ENCODE measurements at regions not wholly inside any gene's neighbourhood (a gene's known extent, or its start where the extent isn't known, plus 50 kb on each side); places are given as distances from the start of the nearest gene placed in this dataset.
"Not testable (repeated sequence)": the region's sequence is repeated elsewhere in the genome, so short reads cannot be mapped to it uniquely, and the experiment has no call there.

GRCh38 chr13:43946281-43946680 lies 66.6 kb downstream of the LACC1 start:
- POLR2A ChIA-PET, result no interaction called here
- DNase-seq, result no peak
- no peak overlapping the region for H3K27ac Mint-ChIP-seq
- peaks cover 0 to 7% (median 0%) of the 10 kb centered on the region in 5 donors for H3K27me3 Mint-ChIP-seq
- no peak for ATAC-seq
- peaks cover 0 to 9% (median 0%) of the 10 kb centered on the region in 3 donors for H3K36me3 Mint-ChIP-seq
- H3K4me3 Mint-ChIP-seq, result no peak overlapping the region
- H3K9me3 Mint-ChIP-seq, result peaks cover 0 to 8% (median 2%) of the 10 kb centered on the region in 9 donors
- H3K4me1 Mint-ChIP-seq, result no peaks in the 10 kb centered on the region

GRCh38 chr13:43947897-43948458 lies 68.3 kb downstream of the LACC1 start:
- Mint-ChIP-seq H3K36me3 (peaks cover 0 to 9% (median 0%) of the 10 kb centered on the region in 3 donors), H3K4me3 (no peak overlapping the region), H3K4me1 (no peaks in the 10 kb centered on the region), H3K9me3 (peaks cover 0 to 8% (median 2%) of the 10 kb centered on the region in 9 donors), H3K27ac (no peak overlapping the region), H3K27me3 (peaks cover 0 to 7% (median 2%) of the 10 kb centered on the region in 5 donors)
- ATAC-seq, result no peak
- DNase-seq, result no peak
- POLR2A ChIA-PET, result no interaction called here

- Mint-ChIP-seq H3K4me1 (no peaks in the 10 kb centered on the region), H3K4me3 (no peak overlapping the region), H3K9me3 (peaks cover 0 to 4% (median 0%) of the 10 kb centered on the region in 9 donors), H3K36me3 (peaks cover 0 to 4% (median 0%) of the 10 kb centered on the region in 3 donors), H3K27me3 (peaks cover 0 to 13% (median 6%) of the 10 kb centered on the region in 5 donors), H3K27ac (no peak overlapping the region)
- DNase-seq, result no peak
- ATAC-seq, result no peak
- POLR2A ChIA-PET, result no interaction called here
Observed at GRCh38 chr13:43953370-43953769, 73.7 kb downstream of the LACC1 start.

GRCh38 chr13:43956975-43957374 lies 77.3 kb downstream of the LACC1 start:
- H3K27me3 Mint-ChIP-seq, result peaks cover 0 to 15% (median 9%) of the 10 kb centered on the region in 5 donors
- H3K36me3 Mint-ChIP-seq, H3K4me3 Mint-ChIP-seq, H3K4me1 Mint-ChIP-seq, POLR2A ChIA-PET, DNase-seq, ATAC-seq, H3K9me3 Mint-ChIP-seq, H3K27ac Mint-ChIP-seq: not testable (repeated sequence)

GRCh38 chr13:43959291-43959690 lies 79.6 kb downstream of the LACC1 start:
- DNase-seq (no peak), ATAC-seq (no peak)
- H3K27ac Mint-ChIP-seq, result no peak overlapping the region
- peaks cover 0 to 12% (median 8%) of the 10 kb centered on the region in 5 donors for H3K27me3 Mint-ChIP-seq
- H3K36me3 Mint-ChIP-seq, result no peaks in the 10 kb centered on the region
- H3K4me3 Mint-ChIP-seq, result no peak overlapping the region
- H3K4me1 Mint-ChIP-seq, result peaks cover 0 to 5% (median 0%) of the 10 kb centered on the region in 4 donors
- no peaks in the 10 kb centered on the region for H3K9me3 Mint-ChIP-seq
- POLR2A ChIA-PET, result no interaction called here

- DNase-seq (no peak), ATAC-seq (no peak)
- no peaks in the 10 kb centered on the region for H3K36me3 Mint-ChIP-seq
- POLR2A ChIA-PET, result no interaction called here
- no peaks in the 10 kb centered on the region for H3K9me3 Mint-ChIP-seq
- H3K4me3 Mint-ChIP-seq, result no peak overlapping the region
- H3K27me3 Mint-ChIP-seq, result peaks cover 0 to 6% (median 4%) of the 10 kb centered on the region in 5 donors
- peaks cover 0 to 5% (median 0%) of the 10 kb centered on the region in 4 donors for H3K4me1 Mint-ChIP-seq
- H3K27ac Mint-ChIP-seq, result no peak overlapping the region
Observed at GRCh38 chr13:43961909-43962308, 82.2 kb downstream of the LACC1 start.

GRCh38 chr13:43963726-43964125 lies 84.0 kb downstream of the LACC1 start:
- Mint-ChIP-seq H3K36me3 (no peaks in the 10 kb centered on the region), H3K4me3 (no peak overlapping the region), H3K27ac (no peak overlapping the region), H3K4me1 (peaks cover 0 to 5% (median under 1%) of the 10 kb centered on the region in 4 donors), H3K9me3 (no peaks in the 10 kb centered on the region), H3K27me3 (peaks cover 0 to 2% (median 0%) of the 10 kb centered on the region in 5 donors)
- POLR2A ChIA-PET, result no interaction called here
- ATAC-seq (no peak), DNase-seq (no peak)

GRCh38 chr13:43964698-43965458 lies 85.2 kb downstream of the LACC1 start:
- no peak for ATAC-seq
- H3K4me3 Mint-ChIP-seq, result no peak overlapping the region
- no peaks in the 10 kb centered on the region for H3K36me3 Mint-ChIP-seq
- H3K9me3 Mint-ChIP-seq, result no peaks in the 10 kb centered on the region
- POLR2A ChIA-PET, result no interaction called here
- H3K27me3 Mint-ChIP-seq, result peaks cover 0 to 2% (median 0%) of the 10 kb centered on the region in 5 donors
- no peak overlapping the region for H3K27ac Mint-ChIP-seq
- DNase-seq, result no peak
- H3K4me1 Mint-ChIP-seq, result peaks cover 0 to 5% (median 1%) of the 10 kb centered on the region in 4 donors

- Mint-ChIP-seq H3K27ac (no peak overlapping the region), H3K9me3 (no peaks in the 10 kb centered on the region), H3K4me3 (no peak overlapping the region), H3K36me3 (no peaks in the 10 kb centered on the region), H3K4me1 (peaks cover 0 to 5% (median 1%) of the 10 kb centered on the region in 4 donors), H3K27me3 (peaks cover 0 to 2% (median 0%) of the 10 kb centered on the region in 5 donors)
- DNase-seq (no peak), ATAC-seq (no peak)
- POLR2A ChIA-PET, result no interaction called here
Observed at GRCh38 chr13:43965459-43965845, 85.7 kb downstream of the LACC1 start.

- DNase-seq, H3K27ac Mint-ChIP-seq, H3K9me3 Mint-ChIP-seq, H3K36me3 Mint-ChIP-seq, H3K4me1 Mint-ChIP-seq, H3K4me3 Mint-ChIP-seq, H3K27me3 Mint-ChIP-seq, POLR2A ChIA-PET: not testable (repeated sequence)
- ATAC-seq, result peak; percentile 45 to 67
Observed at GRCh38 chr13:43968251-43968942, 88.7 kb downstream of the LACC1 start.

- H3K27ac Mint-ChIP-seq, H3K9me3 Mint-ChIP-seq, H3K4me3 Mint-ChIP-seq, H3K27me3 Mint-ChIP-seq, POLR2A ChIA-PET, H3K36me3 Mint-ChIP-seq, ATAC-seq, H3K4me1 Mint-ChIP-seq, DNase-seq: not testable (repeated sequence)
Observed at GRCh38 chr13:43968943-43969690, 89.4 kb downstream of the LACC1 start.

GRCh38 chr13:43969919-43970318 lies 90.2 kb downstream of the LACC1 start:
- H3K27ac Mint-ChIP-seq, H3K36me3 Mint-ChIP-seq, ATAC-seq, POLR2A ChIA-PET, H3K27me3 Mint-ChIP-seq, H3K9me3 Mint-ChIP-seq, H3K4me1 Mint-ChIP-seq, DNase-seq, H3K4me3 Mint-ChIP-seq: not testable (repeated sequence)

Data from naive thymus-derived CD8-positive, alpha-beta T cell (primary cell).